ENCODE measurements at regions not wholly inside any gene's neighbourhood (a gene's known extent, or its start where the extent isn't known, plus 50 kb on each side); places are given as distances from the start of the nearest gene placed in this dataset.

DNA sequence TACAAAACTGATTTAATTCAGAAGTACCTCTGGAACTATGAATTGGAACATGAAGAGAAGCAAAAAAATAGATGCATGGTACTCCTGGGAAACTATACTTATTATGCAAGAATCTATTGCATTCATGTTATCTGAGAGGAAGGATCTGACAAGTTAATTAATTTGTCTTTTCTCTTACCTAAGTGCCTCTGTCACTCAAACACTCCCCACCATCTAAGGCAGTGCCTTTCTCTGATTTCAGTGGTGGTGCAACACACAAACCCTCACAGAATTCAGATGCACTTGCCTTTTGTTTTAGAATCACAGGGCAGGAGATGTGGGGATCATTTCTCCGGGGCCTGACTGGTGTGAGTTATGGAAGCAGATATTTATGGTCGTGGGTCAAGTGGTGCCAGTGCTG is 52.5 kb upstream of the C9orf72 start:
- no peak overlapping the region for H3K27ac Mint-ChIP-seq
- POLR2A ChIA-PET: no interaction called here
- H3K9me3 Mint-ChIP-seq: no peaks in the 10 kb centered on the region
- no peaks in the 10 kb centered on the region for H3K4me1 Mint-ChIP-seq
- no peak overlapping the region for H3K4me3 Mint-ChIP-seq
- CTCF ChIA-PET: no interaction called here
- H3K27me3 Mint-ChIP-seq: peaks cover 10% of the 10 kb centered on the region
- no peak for DNase-seq
- no peaks in the 10 kb centered on the region for H3K36me3 Mint-ChIP-seq (ENCODE audit: low read depth)

DNA sequence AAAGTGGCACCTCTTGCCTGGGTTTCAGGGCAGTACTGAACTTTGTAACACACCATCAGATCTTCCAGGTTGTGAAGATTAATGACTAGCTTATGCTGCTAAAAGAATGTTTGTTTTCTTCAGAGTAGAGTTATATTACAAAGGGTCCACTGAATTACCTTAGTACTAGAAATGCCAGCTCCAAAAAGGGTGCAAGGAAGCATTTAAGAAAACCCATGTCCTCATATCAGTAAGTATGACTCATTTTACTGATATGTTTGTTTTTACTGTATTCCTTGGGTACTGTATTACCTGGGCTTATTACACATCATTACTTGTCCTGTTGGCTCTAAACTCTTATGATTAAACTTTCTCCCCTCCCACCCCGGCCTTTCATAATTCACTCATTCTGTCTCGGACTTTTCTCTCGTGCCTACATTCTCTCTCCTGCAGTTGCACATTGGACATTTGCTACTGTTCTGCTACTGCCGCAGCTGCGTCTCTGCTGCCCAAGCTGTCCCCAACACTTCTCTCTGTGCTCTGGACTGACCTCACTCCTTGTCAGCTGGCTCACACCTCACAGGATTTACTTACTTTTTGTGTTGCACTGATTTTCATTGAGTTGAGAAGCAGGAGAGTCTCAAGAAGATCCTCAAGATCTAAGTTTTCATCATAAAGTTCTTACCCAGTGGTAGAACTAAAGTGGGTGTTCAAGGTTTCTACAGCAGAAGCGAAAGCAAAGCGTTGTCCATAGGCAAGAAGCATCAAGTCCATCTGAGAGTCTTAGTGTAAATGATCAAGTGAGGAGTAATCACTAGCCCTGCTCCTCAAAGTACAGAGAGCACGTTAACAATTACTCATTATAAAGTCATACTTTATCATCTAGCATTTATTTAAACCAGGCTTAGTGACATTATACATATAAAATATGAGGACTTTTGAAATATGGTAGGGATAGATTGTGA is 53.2 kb upstream of the C9orf72 start:
- Mint-ChIP-seq H3K4me1 (no peaks in the 10 kb centered on the region), H3K36me3 (ENCODE audit: low read depth) (no peaks in the 10 kb centered on the region), H3K9me3 (no peaks in the 10 kb centered on the region), H3K27ac (no peak overlapping the region), H3K4me3 (no peak overlapping the region), H3K27me3 (peaks cover 10% of the 10 kb centered on the region)
- no peak for DNase-seq
- ChIA-PET POLR2A (no interaction called here), CTCF (no interaction called here)

- Mint-ChIP-seq H3K9me3 (no peaks in the 10 kb centered on the region), H3K36me3 (ENCODE audit: low read depth) (no peaks in the 10 kb centered on the region), H3K4me3 (no peak overlapping the region), H3K4me1 (no peaks in the 10 kb centered on the region), H3K27ac (no peak overlapping the region), H3K27me3 (peaks cover 11% of the 10 kb centered on the region)
- CTCF ChIA-PET: no interaction called here
- DNase-seq: no peak
- POLR2A ChIA-PET: no interaction called here
Measured at GRCh38 chr9:27627188-27627564, 53.9 kb upstream of the C9orf72 start.

- DNase-seq: no peak
Measured at GRCh38 chr9:27628311-27628710, 55.0 kb upstream of the C9orf72 start.

DNA sequence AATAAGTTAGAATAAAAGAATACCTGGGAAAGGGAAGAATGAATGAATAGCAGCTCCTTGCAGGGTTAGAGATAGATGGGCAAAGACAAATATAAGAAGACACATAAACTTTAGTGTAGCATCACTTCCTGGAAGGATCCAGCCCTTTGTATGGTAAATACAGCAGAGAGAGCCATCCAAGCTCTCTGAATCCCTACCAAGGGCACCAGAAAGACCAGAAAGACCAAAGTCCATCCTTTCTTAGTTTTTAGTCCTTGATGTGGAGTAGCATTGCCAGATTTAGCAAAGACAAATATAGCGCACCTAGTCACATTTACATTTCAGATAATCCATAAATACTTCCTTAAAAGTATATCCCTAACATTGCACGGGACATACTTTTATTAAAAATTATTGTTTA is 56.1 kb upstream of the C9orf72 start:
- CTCF ChIA-PET: no interaction called here
- Mint-ChIP-seq H3K9me3 (no peaks in the 10 kb centered on the region), H3K27ac (no peak overlapping the region), H3K4me3 (no peak overlapping the region), H3K4me1 (no peaks in the 10 kb centered on the region), H3K36me3 (ENCODE audit: low read depth) (no peaks in the 10 kb centered on the region), H3K27me3 (peaks cover 11% of the 10 kb centered on the region)
- POLR2A ChIA-PET: no interaction called here
- DNase-seq: no peak

More at GRCh38 chr9:27628311-27628710, 55.0 kb upstream of the C9orf72 start:
- no peaks in the 10 kb centered on the region for H3K36me3 Mint-ChIP-seq (ENCODE audit: low read depth)
- H3K4me1 Mint-ChIP-seq: no peaks in the 10 kb centered on the region
- H3K27me3 Mint-ChIP-seq: peaks cover 11% of the 10 kb centered on the region
- H3K27ac Mint-ChIP-seq: no peak overlapping the region
- H3K9me3 Mint-ChIP-seq: no peaks in the 10 kb centered on the region
- no peak overlapping the region for H3K4me3 Mint-ChIP-seq
- POLR2A ChIA-PET: no interaction called here
- CTCF ChIA-PET: no interaction called here

- Mint-ChIP-seq H3K9me3 (no peaks in the 10 kb centered on the region), H3K27me3 (peaks cover 6% of the 10 kb centered on the region), H3K4me3 (no peak overlapping the region), H3K4me1 (no peaks in the 10 kb centered on the region), H3K36me3 (ENCODE audit: low read depth) (no peaks in the 10 kb centered on the region), H3K27ac (no peak overlapping the region)
- ChIA-PET POLR2A (interaction anchor here (0.7 kb wide), 1 partner anchor 66 kb away, joined by 3 read pairs; no protein-coding TSS in a partner anchor), CTCF (no interaction called here)
- DNase-seq: no peak
Measured at GRCh38 chr9:27632254-27632653, 59.0 kb upstream of the C9orf72 start.

- no peak overlapping the region for H3K4me3 Mint-ChIP-seq
- no peaks in the 10 kb centered on the region for H3K9me3 Mint-ChIP-seq
- no peaks in the 10 kb centered on the region for H3K36me3 Mint-ChIP-seq (ENCODE audit: low read depth)
- DNase-seq: no peak
- H3K27me3 Mint-ChIP-seq: peaks cover 6% of the 10 kb centered on the region
- ChIA-PET POLR2A (no interaction called here), CTCF (no interaction called here)
- H3K27ac Mint-ChIP-seq: no peak overlapping the region
- H3K4me1 Mint-ChIP-seq: no peaks in the 10 kb centered on the region
Measured at GRCh38 chr9:27633764-27634163, 60.5 kb upstream of the C9orf72 start.

DNA sequence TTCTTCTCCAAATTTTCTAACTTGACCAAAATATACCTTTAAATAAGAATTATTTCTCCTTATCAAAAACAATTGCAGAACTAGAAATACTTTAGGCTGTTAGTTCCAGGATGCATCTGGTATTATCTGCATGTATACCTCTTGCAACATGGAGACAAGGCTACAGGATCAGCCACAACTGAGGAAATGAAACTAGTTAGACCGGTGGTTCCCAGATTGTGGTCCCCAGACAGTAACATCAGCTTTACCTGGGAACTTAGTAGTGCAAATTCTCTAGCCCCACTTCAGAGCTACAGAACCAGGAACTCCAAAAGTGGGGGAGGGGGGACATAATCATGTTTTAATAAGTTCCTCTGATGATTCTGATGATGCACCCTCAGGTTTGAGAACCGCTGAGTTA is 61.6 kb upstream of the C9orf72 start:
- DNase-seq: no peak
- H3K4me1 Mint-ChIP-seq: no peaks in the 10 kb centered on the region
- no peaks in the 10 kb centered on the region for H3K36me3 Mint-ChIP-seq (ENCODE audit: low read depth)
- ChIA-PET CTCF (no interaction called here), POLR2A (no interaction called here)
- H3K4me3 Mint-ChIP-seq: no peak overlapping the region
- H3K27me3 Mint-ChIP-seq: peaks cover 4% of the 10 kb centered on the region
- no peak overlapping the region for H3K27ac Mint-ChIP-seq
- no peaks in the 10 kb centered on the region for H3K9me3 Mint-ChIP-seq

- Mint-ChIP-seq H3K27me3 (no peaks in the 10 kb centered on the region), H3K9me3 (no peaks in the 10 kb centered on the region), H3K4me1 (no peaks in the 10 kb centered on the region), H3K4me3 (no peak overlapping the region), H3K27ac (no peak overlapping the region), H3K36me3 (ENCODE audit: low read depth) (no peaks in the 10 kb centered on the region)
- DNase-seq: no peak
- ChIA-PET CTCF (no interaction called here), POLR2A (no interaction called here)
Measured at GRCh38 chr9:27638716-27639115, 65.4 kb upstream of the C9orf72 start.

GRCh38 chr9:27645161-27645840 is 72.0 kb upstream of the C9orf72 start:
- no peak overlapping the region for H3K27ac Mint-ChIP-seq
- H3K9me3 Mint-ChIP-seq: no peaks in the 10 kb centered on the region
- no peaks in the 10 kb centered on the region for H3K27me3 Mint-ChIP-seq
- DNase-seq: no peak
- CTCF ChIA-PET: interaction anchor here (0.6 kb wide), 1 partner anchor 43 kb away, joined by 3 read pairs; no protein-coding TSS in a partner anchor
- H3K36me3 Mint-ChIP-seq (ENCODE audit: low read depth): no peaks in the 10 kb centered on the region
- no peak overlapping the region for H3K4me3 Mint-ChIP-seq
- POLR2A ChIA-PET: no interaction called here
- H3K4me1 Mint-ChIP-seq: no peaks in the 10 kb centered on the region

DNA sequence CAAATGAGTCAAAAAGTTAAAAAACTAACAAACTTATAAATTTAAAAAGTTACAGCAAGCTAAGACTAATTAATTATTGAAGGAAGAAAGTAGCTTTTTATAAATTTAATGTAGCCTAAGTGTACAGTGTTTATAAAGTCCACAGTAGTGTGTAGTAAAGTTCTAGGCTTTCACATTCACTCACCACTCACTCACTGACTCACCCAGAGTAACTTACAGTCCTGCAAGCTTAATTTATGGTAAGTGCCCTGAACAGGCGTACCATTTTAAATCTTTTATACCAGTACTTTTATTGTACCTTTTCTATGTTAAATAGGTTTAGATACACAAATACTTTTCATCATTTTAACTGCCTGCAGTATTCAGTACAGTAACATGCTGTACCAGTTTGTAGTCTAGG is 80.0 kb upstream of the C9orf72 start:
- Mint-ChIP-seq H3K36me3 (ENCODE audit: low read depth) (no peaks in the 10 kb centered on the region), H3K27me3 (no peaks in the 10 kb centered on the region), H3K4me3 (no peak overlapping the region), H3K27ac (no peak overlapping the region), H3K4me1 (no peaks in the 10 kb centered on the region), H3K9me3 (no peaks in the 10 kb centered on the region)
- no peak for DNase-seq
- ChIA-PET CTCF (no interaction called here), POLR2A (no interaction called here)

DNA sequence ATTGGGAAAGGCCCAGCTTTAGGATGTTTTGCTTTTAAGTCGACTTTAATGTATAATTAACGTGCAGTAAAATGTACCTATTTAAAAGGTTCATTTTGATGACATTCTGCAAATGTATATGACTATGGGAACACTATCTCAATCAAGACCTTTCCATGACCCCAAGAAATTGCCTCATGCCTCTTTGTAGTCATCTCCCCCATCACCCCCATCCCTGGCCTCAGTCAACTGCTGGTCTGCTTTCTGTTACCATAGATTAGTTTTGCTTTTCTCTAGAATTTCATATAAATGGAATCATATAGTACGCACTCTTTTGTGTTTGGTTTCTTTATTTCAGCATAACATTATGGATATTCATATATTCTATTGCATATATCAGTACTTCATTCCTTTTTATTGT is 80.7 kb upstream of the C9orf72 start:
- ChIA-PET CTCF (no interaction called here), POLR2A (no interaction called here)
- no peaks in the 10 kb centered on the region for H3K4me1 Mint-ChIP-seq
- H3K27me3 Mint-ChIP-seq: no peaks in the 10 kb centered on the region
- DNase-seq: no peak
- no peaks in the 10 kb centered on the region for H3K9me3 Mint-ChIP-seq
- no peaks in the 10 kb centered on the region for H3K36me3 Mint-ChIP-seq (ENCODE audit: low read depth)
- no peak overlapping the region for H3K27ac Mint-ChIP-seq
- H3K4me3 Mint-ChIP-seq: no peak overlapping the region

DNA sequence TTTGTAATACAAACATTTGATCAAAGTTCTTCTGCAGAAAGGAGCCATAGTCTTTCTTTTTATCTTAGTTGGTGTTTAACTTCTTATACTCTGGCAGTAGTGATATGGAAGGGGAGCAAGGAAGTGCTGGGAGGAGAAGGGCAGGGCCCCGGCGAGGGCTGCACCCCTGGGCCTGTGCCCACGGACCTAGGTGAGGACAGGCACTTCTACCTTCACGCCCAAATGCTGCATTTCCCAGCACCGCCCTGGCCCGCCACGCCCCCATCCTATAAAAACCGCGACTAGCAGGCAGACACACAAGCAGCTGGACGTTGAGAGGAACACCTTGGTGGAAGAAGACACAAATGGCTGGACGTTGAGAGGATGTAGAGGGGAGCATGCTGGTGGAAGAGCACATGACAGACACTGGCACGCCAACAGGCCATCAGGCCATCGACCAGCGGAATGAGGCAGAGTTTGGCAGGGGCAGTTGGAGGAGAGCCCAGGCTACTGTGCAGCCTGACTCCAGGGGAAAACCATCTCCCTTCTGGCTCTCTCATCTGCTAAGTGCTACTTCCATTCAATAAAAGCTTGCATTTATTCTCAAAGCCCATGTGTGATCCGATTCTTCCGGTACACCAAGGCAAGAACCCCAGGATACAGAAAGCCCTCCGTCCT is 81.5 kb upstream of the C9orf72 start:
- Mint-ChIP-seq H3K27ac (no peak overlapping the region), H3K4me1 (no peaks in the 10 kb centered on the region), H3K27me3 (no peaks in the 10 kb centered on the region), H3K36me3 (ENCODE audit: low read depth) (no peaks in the 10 kb centered on the region), H3K4me3 (no peak overlapping the region), H3K9me3 (no peaks in the 10 kb centered on the region)
- DNase-seq: no peak
- POLR2A ChIA-PET: no interaction called here
- CTCF ChIA-PET: no interaction called here

Data from activated CD4-positive, alpha-beta memory T cell treated with anti-CD3 and anti-CD28 coated beads, Interleukin-2, amount 10 ng/mL, durations not matched to agents 7 days and 5 days (primary cell).